Stimulated activated CD4-positive, alpha-beta T cell treated with anti-CD3 and anti-CD28 coated beads, Interleukin-4, amount 100 ng/mL, for 1 hour (primary cell): ENCODE measurements at regions not wholly inside any gene's neighbourhood (a gene's known extent, or its start where the extent isn't known, plus 50 kb on each side); places are given as distances from the start of the nearest gene placed in this dataset.
"Not testable (repeated sequence)": the region's sequence is repeated elsewhere in the genome, so short reads cannot be mapped to it uniquely, and the experiment has no call there.

ENCODE experiments used
- DNase-seq: peaks from one replicate; pipeline ENCODE4 v3.0.0-alpha.2; 2020

- DNase-seq: no peak
Measured at GRCh38 chr2:240255811-240256703, 115.6 kb upstream of the OTOS start.

- no peak for DNase-seq
Measured at GRCh38 chr2:240256704-240257637, 116.5 kb upstream of the OTOS start.

- DNase-seq: no peak
Measured at GRCh38 chr2:240257940-240258580, 117.6 kb upstream of the OTOS start.

GRCh38 chr2:240258685-240259084, 118.2 kb upstream of the OTOS start:
- no peak for DNase-seq

- no peak for DNase-seq
Measured at GRCh38 chr2:240259201-240259923, 118.9 kb upstream of the OTOS start.

GRCh38 chr2:240259924-240260529, 119.6 kb upstream of the OTOS start:
- no peak for DNase-seq

- DNase-seq: no peak
Measured at GRCh38 chr2:240260664-240261063, 120.2 kb upstream of the OTOS start.

GRCh38 chr2:240262578-240262977, 122.1 kb upstream of the OTOS start:
- DNase-seq: not testable (repeated sequence)

- no peak for DNase-seq
Measured at GRCh38 chr2:240269380-240269779, 128.9 kb upstream of the OTOS start.

- DNase-seq: no peak
Measured at GRCh38 chr2:240269886-240270285, 129.4 kb upstream of the OTOS start.

- no peak for DNase-seq
Measured at GRCh38 chr2:240271716-240272341, 131.4 kb upstream of the OTOS start.

- no peak for DNase-seq
Measured at GRCh38 chr2:240275386-240275785, 134.9 kb upstream of the OTOS start.

GRCh38 chr2:240277073-240277806, 136.8 kb upstream of the OTOS start:
- DNase-seq: no peak

GRCh38 chr2:240277807-240278522, 137.5 kb upstream of the OTOS start:
- no peak for DNase-seq

- DNase-seq: no peak
Measured at GRCh38 chr2:240278661-240279060, 138.2 kb upstream of the OTOS start.

GRCh38 chr2:240280621-240281020, 140.2 kb upstream of the OTOS start:
- DNase-seq: no peak

- DNase-seq: no peak
Measured at GRCh38 chr2:240284503-240285259, 144.2 kb upstream of the OTOS start.

GRCh38 chr2:240285725-240286124, 145.3 kb upstream of the OTOS start:
- DNase-seq: no peak

GRCh38 chr2:240286596-240286995, 146.1 kb upstream of the OTOS start:
- no peak for DNase-seq
